Ishikawa (cell line): ENCODE measurements at regions not wholly inside any gene's neighbourhood (a gene's known extent, or its start where the extent isn't known, plus 50 kb on each side); places are given as distances from the start of the nearest gene placed in this dataset.

Experiments
- CEBPB ChIP-seq: IDR thresholded peaks from 2 replicates; pipeline ENCODE4 v1.6.1; 2012
- CREB1 ChIP-seq: IDR thresholded peaks from 2 replicates; pipeline ENCODE4 v1.6.1; 2012; ENCODE audit warnings: low read depth
- EGR1 ChIP-seq: IDR thresholded peaks from 2 replicates; pipeline ENCODE4 v1.6.1; 2012
- EP300 ChIP-seq: IDR thresholded peaks from 2 replicates; pipeline ENCODE4 v1.6.1; 2012; ENCODE audit warnings: borderline replicate concordance
- FOXM1 ChIP-seq: IDR thresholded peaks from 2 replicates; pipeline ENCODE4 v1.6.1; 2012; ENCODE audit warnings: low read depth, borderline replicate concordance
- MAX ChIP-seq: IDR thresholded peaks from 2 replicates; pipeline ENCODE4 v1.6.1; 2012
- NFIC ChIP-seq: IDR thresholded peaks from 2 replicates; pipeline ENCODE4 v1.6.1; 2012
- RAD21 ChIP-seq: IDR thresholded peaks from 2 replicates; pipeline ENCODE4 v1.6.1; 2012; ENCODE audit warnings: low read depth
- REST ChIP-seq: IDR thresholded peaks from 2 replicates; pipeline ENCODE4 v1.6.1; 2012; ENCODE audit warnings: low read depth, mild to moderate bottlenecking
- TAF1 ChIP-seq: IDR thresholded peaks from 2 replicates; pipeline ENCODE4 v1.6.1; 2012; ENCODE audit warnings: low read depth, mild to moderate bottlenecking
- TCF12 ChIP-seq: IDR thresholded peaks from 2 replicates; pipeline ENCODE4 v1.6.1; 2012; ENCODE audit warnings: low read depth
- TEAD4 ChIP-seq: IDR thresholded peaks from 2 replicates; pipeline ENCODE4 v1.6.1; 2012
- YY1 ChIP-seq: IDR thresholded peaks from 2 replicates; pipeline ENCODE4 v1.6.1; 2012; ENCODE audit warnings: low read depth
- ZBTB7A ChIP-seq: IDR thresholded peaks from 2 replicates; pipeline ENCODE4 v1.6.1; 2012; ENCODE audit warnings: low read depth
- TF ChIP-seq, protein P1 (sequence below): IDR thresholded peaks from 2 replicates; pipeline ENCODE4 v1.6.1; 2012

DNA sequence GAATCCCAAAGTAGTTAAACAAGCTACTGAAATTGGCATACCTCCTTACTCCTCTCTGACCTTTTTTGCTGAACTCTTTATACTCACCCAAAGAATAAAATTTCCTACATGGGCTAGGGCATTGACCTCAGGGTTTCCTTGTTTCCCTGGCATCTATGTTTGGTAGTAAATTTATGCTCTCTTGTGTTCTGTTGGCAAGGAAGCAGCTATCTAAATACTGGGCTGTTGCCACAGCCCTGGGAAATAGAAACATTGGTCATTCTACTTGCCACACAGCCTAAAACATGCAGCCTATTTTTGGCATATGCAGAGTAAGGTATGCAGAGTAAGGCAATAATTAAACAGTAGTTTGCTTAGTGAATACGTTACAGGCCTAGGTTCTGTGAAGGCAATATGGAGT lies 351.4 kb downstream of the HLX start:
- TF ChIP-seq MAX (no peak), TAF1 (no peak), TCF12 (no peak), EGR1 (no peak), YY1 (no peak), FOXM1 (no peak), TEAD4 (no peak), RAD21 (no peak), REST (no peak), CEBPB (no peak), ZBTB7A (no peak), EP300 (no peak), NFIC (no peak), CREB1 (no peak)
- TF ChIP-seq, protein P1, sequence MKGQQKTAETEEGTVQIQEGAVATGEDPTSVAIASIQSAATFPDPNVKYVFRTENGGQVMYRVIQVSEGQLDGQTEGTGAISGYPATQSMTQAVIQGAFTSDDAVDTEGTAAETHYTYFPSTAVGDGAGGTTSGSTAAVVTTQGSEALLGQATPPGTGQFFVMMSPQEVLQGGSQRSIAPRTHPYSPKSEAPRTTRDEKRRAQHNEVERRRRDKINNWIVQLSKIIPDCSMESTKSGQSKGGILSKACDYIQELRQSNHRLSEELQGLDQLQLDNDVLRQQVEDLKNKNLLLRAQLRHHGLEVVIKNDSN: no peak

DNA sequence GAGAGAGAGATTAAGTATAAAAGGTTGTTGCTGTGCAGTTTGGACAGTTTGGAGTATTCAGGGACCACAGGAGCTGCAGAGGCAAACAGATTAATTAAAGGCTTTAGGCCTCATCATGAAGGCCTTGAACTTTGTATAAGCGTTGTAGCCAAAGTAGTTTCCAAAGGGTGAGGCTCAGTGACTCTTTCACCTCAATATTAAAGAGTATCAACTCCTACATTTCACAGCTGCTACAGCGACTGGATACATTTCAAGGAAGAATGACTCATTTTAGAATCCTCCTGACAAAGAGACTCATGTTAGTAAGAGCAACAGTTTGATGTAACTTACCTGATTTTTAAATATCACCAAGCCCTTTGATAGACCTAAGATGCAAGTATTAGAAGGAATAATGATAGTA lies 355.5 kb downstream of the HLX start:
- TF ChIP-seq TAF1 (no peak), FOXM1 (no peak), TCF12 (no peak)

DNA sequence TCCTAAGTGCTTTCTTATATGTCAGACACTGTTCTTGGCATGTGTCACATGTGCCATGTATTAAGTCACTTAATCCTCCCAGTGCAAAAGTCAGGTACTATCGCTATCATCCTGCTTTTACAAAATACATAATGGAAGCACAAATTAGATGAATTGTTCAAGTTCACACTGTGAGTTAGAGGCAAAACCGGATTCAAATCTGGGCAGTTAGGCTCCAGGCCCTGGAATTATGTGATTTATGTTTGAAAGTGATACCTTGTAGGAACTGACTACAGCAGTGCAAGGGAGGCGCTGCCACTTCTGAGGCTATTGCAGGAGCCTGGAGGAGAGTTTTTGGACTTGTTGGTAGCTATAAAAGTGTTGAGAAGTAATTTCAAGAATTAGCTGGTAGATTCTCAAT lies 358.3 kb downstream of the HLX start:
- TF ChIP-seq EGR1 (no peak), YY1 (no peak), REST (no peak), EP300 (no peak), RAD21 (no peak), CREB1 (no peak)

DNA sequence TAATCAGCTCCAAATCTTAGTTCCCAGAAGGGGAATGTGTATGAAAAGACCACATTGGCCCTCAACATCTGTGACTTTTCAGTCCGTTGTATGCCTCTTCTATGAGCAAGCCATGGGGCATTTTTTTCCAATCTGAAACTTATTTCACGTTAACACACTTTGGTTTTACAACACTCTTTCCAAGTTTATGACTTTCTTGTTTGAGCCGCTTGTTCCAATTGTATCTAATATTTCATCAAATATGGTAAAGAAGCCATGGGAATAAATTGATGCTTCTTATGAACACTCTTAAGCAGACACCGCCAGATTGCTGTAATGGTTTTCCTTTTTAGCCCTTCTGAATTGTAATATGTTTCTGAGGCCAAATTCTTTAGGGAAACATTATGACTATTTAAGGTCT lies 359.9 kb downstream of the HLX start:
- TF ChIP-seq ZBTB7A (no peak), MAX (no peak), EGR1 (no peak), NFIC (no peak), TAF1 (no peak), EP300 (no peak), TEAD4 (no peak), FOXM1 (no peak), RAD21 (no peak), REST (no peak), CREB1 (no peak), YY1 (no peak), TCF12 (no peak), CEBPB (no peak)
- TF ChIP-seq, protein P1: no peak

DNA sequence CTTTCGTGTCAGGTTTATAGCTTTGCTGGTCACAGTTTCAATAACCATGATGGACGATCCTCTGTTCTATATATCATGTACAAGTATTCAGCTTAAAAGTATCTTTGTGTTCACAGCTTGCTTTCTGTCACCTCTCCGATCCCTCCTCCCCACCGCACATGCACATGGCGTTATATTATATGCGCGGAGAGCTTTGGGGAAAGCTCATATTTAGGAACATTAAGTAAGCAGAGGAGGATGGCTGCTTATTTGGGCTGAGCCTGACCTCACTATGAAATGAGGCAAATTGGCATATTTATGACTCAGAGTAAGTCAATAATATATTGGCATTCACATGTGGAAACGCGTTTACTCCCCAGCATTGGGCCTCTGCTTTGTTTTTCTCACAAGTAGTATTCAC lies 360.5 kb downstream of the HLX start:
- TF ChIP-seq TCF12 (no peak), EP300 (no peak), EGR1 (no peak)
